ENCODE measurements at regions not wholly inside any gene's neighbourhood (a gene's known extent, or its start where the extent isn't known, plus 50 kb on each side); places are given as distances from the start of the nearest gene placed in this dataset.

- H3K4me3 ChIP-seq (ENCODE audit: low read depth, low read length) = no peak overlapping the region
- no peak for DNase-seq (ENCODE audit: low read depth)
- TF ChIP-seq CTCF (conservative IDR thresholded peaks at IDR 0.05; ENCODE audit: low read depth, low read length) = no peak
Observed at GRCh38 chr6:91114123-91114708, 527.3 kb upstream of the MAP3K7 start.

GRCh38 chr6:91106083-91106482 lies 519.2 kb upstream of the MAP3K7 start:
- DNase-seq (ENCODE audit: low read depth) = no peak
- no peak for TF ChIP-seq CTCF (conservative IDR thresholded peaks at IDR 0.05; ENCODE audit: low read depth, low read length)
- no peak overlapping the region for H3K4me3 ChIP-seq (ENCODE audit: low read depth, low read length)

GRCh38 chr6:91105532-91105931 lies 518.7 kb upstream of the MAP3K7 start:
- no peak for TF ChIP-seq CTCF (conservative IDR thresholded peaks at IDR 0.05; ENCODE audit: low read depth, low read length)
- no peak for DNase-seq (ENCODE audit: low read depth)
- H3K4me3 ChIP-seq (ENCODE audit: low read depth, low read length) = no peak overlapping the region

- H3K4me3 ChIP-seq (ENCODE audit: low read depth, low read length) = no peak overlapping the region
- no peak for TF ChIP-seq CTCF (conservative IDR thresholded peaks at IDR 0.05; ENCODE audit: low read depth, low read length)
- no peak for DNase-seq (ENCODE audit: low read depth)
Observed at GRCh38 chr6:91099479-91099878, 512.6 kb upstream of the MAP3K7 start.

- peak; percentile 78 for DNase-seq (ENCODE audit: low read depth)
- TF ChIP-seq CTCF (conservative IDR thresholded peaks at IDR 0.05; ENCODE audit: low read depth, low read length) = no peak
- H3K4me3 ChIP-seq (ENCODE audit: low read depth, low read length) = no peak overlapping the region
Observed at GRCh38 chr6:91098006-91098405, 511.1 kb upstream of the MAP3K7 start.

GRCh38 chr6:91097364-91097763 lies 510.5 kb upstream of the MAP3K7 start:
- TF ChIP-seq CTCF (conservative IDR thresholded peaks at IDR 0.05; ENCODE audit: low read depth, low read length) = no peak
- H3K4me3 ChIP-seq (ENCODE audit: low read depth, low read length) = no peak overlapping the region
- DNase-seq (ENCODE audit: low read depth) = no peak

GRCh38 chr6:91094806-91095475 lies 508.1 kb upstream of the MAP3K7 start:
- H3K4me3 ChIP-seq (ENCODE audit: low read depth, low read length) = no peak overlapping the region
- no peak for TF ChIP-seq CTCF (conservative IDR thresholded peaks at IDR 0.05; ENCODE audit: low read depth, low read length)
- no peak for DNase-seq (ENCODE audit: low read depth)

All from epithelial cell of proximal tubule (primary cell).